ENCODE measurements at regions not wholly inside any gene's neighbourhood (a gene's known extent, or its start where the extent isn't known, plus 50 kb on each side); places are given as distances from the start of the nearest gene placed in this dataset.
A peak's percentile ranks its signal among the peaks of the same experiment; 100 is the strongest.
"Not testable (repeated sequence)": the region's sequence is repeated elsewhere in the genome, so short reads cannot be mapped to it uniquely, and the experiment has no call there.

- not testable (repeated sequence) for H3K36me3 Mint-ChIP-seq (ENCODE audit: insufficient read depth); H3K4me1 Mint-ChIP-seq; ATAC-seq (replicated peaks; ENCODE audit: extremely low read depth, poor library complexity, severe bottlenecking); H3K4me3 Mint-ChIP-seq; H3K27me3 Mint-ChIP-seq; H3K27ac Mint-ChIP-seq (ENCODE audit: low read depth); DNase-seq (ENCODE audit: low spot score in 2 of 2); H3K9me3 Mint-ChIP-seq
These were observed 80.8 kb downstream of the POTEB2 start for GRCh38 chr15:20785151-20785936.

GRCh38 chr15:20783598-20784184 is 82.4 kb downstream of the POTEB2 start:
- not testable (repeated sequence) for H3K4me3 Mint-ChIP-seq; H3K36me3 Mint-ChIP-seq (ENCODE audit: insufficient read depth); H3K4me1 Mint-ChIP-seq; DNase-seq (ENCODE audit: low spot score in 2 of 2); ATAC-seq (replicated peaks; ENCODE audit: extremely low read depth, poor library complexity, severe bottlenecking); H3K27ac Mint-ChIP-seq (ENCODE audit: low read depth); H3K9me3 Mint-ChIP-seq; H3K27me3 Mint-ChIP-seq

DNA sequence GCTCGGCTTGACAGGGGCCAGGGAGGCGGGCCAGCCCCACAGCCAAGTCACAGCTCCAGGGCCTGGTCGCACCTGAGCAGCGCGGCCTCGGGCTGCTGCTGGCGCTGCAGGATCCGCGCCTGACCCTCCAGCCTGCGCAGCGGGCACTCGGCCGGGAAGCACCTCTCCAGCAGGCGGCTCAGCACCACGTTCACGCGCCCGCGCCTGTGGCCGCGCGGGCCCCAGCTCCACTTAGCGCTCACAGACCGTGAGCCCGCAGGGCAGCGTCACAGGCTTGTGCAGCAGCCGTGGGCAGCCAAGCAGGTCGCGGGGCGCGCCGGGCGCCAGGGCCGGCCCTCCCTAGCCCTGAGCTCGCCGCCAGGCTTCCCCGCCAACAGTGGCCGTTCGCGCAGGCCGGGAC is 90.7 kb downstream of the POTEB2 start:
- not testable (repeated sequence) for DNase-seq (ENCODE audit: low spot score in 2 of 2); H3K9me3 Mint-ChIP-seq; H3K4me1 Mint-ChIP-seq

DNA sequence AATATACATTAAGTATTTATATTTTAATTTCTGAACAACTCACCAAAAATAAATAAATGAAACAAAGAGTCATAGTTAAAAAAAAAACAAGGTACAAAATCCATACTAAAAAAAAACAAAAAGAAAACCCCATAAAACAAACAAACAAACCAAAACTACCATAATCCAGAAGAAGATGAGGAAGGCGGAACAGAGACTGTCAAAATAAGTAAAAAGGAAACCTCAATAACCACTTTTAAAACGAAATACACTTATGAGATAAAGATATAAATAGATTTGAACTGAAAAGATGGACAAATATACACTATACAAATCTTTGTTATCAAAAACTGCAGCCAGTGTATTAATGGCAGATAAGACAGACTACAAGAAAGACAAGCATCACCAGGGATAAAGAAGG is 98.2 kb downstream of the POTEB2 start:
- not testable (repeated sequence) for H3K27me3 Mint-ChIP-seq; H3K36me3 Mint-ChIP-seq (ENCODE audit: insufficient read depth); H3K9me3 Mint-ChIP-seq; DNase-seq (ENCODE audit: low spot score in 2 of 2); H3K4me1 Mint-ChIP-seq; ATAC-seq (replicated peaks; ENCODE audit: extremely low read depth, poor library complexity, severe bottlenecking); H3K27ac Mint-ChIP-seq (ENCODE audit: low read depth); H3K4me3 Mint-ChIP-seq

More for the DNA sequence above, 90.7 kb downstream of the POTEB2 start:
- not testable (repeated sequence) for H3K36me3 Mint-ChIP-seq (ENCODE audit: insufficient read depth); H3K27me3 Mint-ChIP-seq; H3K4me3 Mint-ChIP-seq; ATAC-seq (replicated peaks; ENCODE audit: extremely low read depth, poor library complexity, severe bottlenecking); H3K27ac Mint-ChIP-seq (ENCODE audit: low read depth)

GRCh38 chr15:20762422-20762821 is 103.7 kb downstream of the POTEB2 start:
- H3K36me3 Mint-ChIP-seq (ENCODE audit: insufficient read depth); H3K9me3 Mint-ChIP-seq; H3K4me1 Mint-ChIP-seq; H3K27me3 Mint-ChIP-seq; H3K27ac Mint-ChIP-seq (ENCODE audit: low read depth); H3K4me3 Mint-ChIP-seq; DNase-seq (ENCODE audit: low spot score in 2 of 2); ATAC-seq (replicated peaks; ENCODE audit: extremely low read depth, poor library complexity, severe bottlenecking): not testable (repeated sequence)

DNA sequence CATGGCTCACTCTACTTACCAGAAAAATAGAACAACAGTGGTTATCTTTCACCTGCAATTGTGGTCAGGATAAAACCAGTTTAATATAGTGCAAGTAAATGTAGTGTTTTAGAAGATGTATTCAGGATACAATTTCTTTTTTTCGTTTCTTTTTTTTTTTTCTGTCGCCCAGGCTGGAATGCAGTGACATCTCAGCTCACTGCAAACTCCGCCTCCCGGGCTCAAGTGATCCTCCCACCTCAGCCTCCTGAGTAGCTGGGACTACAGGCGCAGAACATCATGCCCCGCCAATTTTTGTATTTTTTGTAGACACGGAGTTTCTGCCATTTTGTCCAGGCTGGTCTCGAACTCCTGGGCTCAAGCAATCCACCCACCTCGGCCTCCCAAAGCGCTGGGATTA is 109.7 kb downstream of the POTEB2 start:
- not testable (repeated sequence) for H3K27me3 Mint-ChIP-seq; H3K4me3 Mint-ChIP-seq; H3K4me1 Mint-ChIP-seq; H3K27ac Mint-ChIP-seq (ENCODE audit: low read depth); H3K9me3 Mint-ChIP-seq; ATAC-seq (replicated peaks; ENCODE audit: extremely low read depth, poor library complexity, severe bottlenecking); DNase-seq (ENCODE audit: low spot score in 2 of 2); H3K36me3 Mint-ChIP-seq (ENCODE audit: insufficient read depth)

- not testable (repeated sequence) for H3K27ac Mint-ChIP-seq (ENCODE audit: low read depth); DNase-seq (ENCODE audit: low spot score in 2 of 2)
- peak; percentile 24 for ATAC-seq (replicated peaks; ENCODE audit: extremely low read depth, poor library complexity, severe bottlenecking)
These were observed 110.3 kb downstream of the POTEB2 start for GRCh38 chr15:20755665-20756398.

GRCh38 chr15:20733493-20733892 is 132.6 kb downstream of the POTEB2 start:
- not testable (repeated sequence) for ATAC-seq (replicated peaks; ENCODE audit: extremely low read depth, poor library complexity, severe bottlenecking); H3K9me3 Mint-ChIP-seq; H3K4me3 Mint-ChIP-seq; DNase-seq (ENCODE audit: low spot score in 2 of 2); H3K36me3 Mint-ChIP-seq (ENCODE audit: insufficient read depth); H3K27ac Mint-ChIP-seq (ENCODE audit: low read depth); H3K4me1 Mint-ChIP-seq; H3K27me3 Mint-ChIP-seq

More at GRCh38 chr15:20755665-20756398, 110.3 kb downstream of the POTEB2 start:
- H3K36me3 Mint-ChIP-seq (ENCODE audit: insufficient read depth); H3K4me3 Mint-ChIP-seq; H3K9me3 Mint-ChIP-seq; H3K4me1 Mint-ChIP-seq; H3K27me3 Mint-ChIP-seq: not testable (repeated sequence)

All from central memory CD8-positive, alpha-beta T cell (primary cell).